IMR-90 (cell line): ENCODE measurements at regions not wholly inside any gene's neighbourhood (a gene's known extent, or its start where the extent isn't known, plus 50 kb on each side); places are given as distances from the start of the nearest gene placed in this dataset.

Experiments used
- ATAC-seq: fragments of 200-7000 bp; cut with Tn5 transposase; 2 replicates; pipeline ENCODE4 v1.9.1; 2020; ENCODE audit warnings: low read depth, mild to moderate bottlenecking, moderate library complexity
- BruUV-seq: library from RNA; stranded (reverse); fragments of 400-500 nt; replicated peaks from 2 replicates; lab custom pipeline; 2021; lab: Mats Ljungman, UMichigan
- CTCF ChIA-PET: fragments of 300-600 bp; formaldehyde crosslinking; extraction: SDS; loops from one replicate; lab custom pipeline; 2021; ENCODE audit warnings: antibody characterized with exemption; lab: Yijun Ruan, JAX
- POLR2A ChIA-PET: fragments of 300-600 bp; sonication (Branson Sonifier 250); formaldehyde crosslinking; loops from one replicate; lab custom pipeline; 2022; ENCODE audit warnings: antibody characterized with exemption; ENCODE audit not compliant: unreplicated experiment; lab: Charles Lee
- DNase-seq: peaks from one replicate; pipeline ENCODE4 v3.0.0; 2013
- H2AFZ ChIP-seq: replicated peaks from 2 replicates; pipeline ENCODE3; 2013; ENCODE audit warnings: low read length, mild to moderate bottlenecking; ENCODE audit not compliant: poor library complexity
- H2AK5ac ChIP-seq: 2 replicates; pipeline ENCODE4 v1.6.1; 2013; ENCODE audit warnings: low read depth, low read length, inconsistent platforms
- H2AK9ac ChIP-seq: replicated peaks from 2 replicates; pipeline ENCODE3; 2013; ENCODE audit warnings: mild to moderate bottlenecking, low read depth, low read length, moderate library complexity; ENCODE audit not compliant: poor library complexity
- H2BK120ac ChIP-seq: 2 replicates; pipeline ENCODE4 v1.6.1; 2013; ENCODE audit warnings: low read depth, low read length, inconsistent platforms
- H2BK15ac ChIP-seq: 3 replicates; pipeline ENCODE4 v1.6.1; 2013; ENCODE audit warnings: low read depth, low read length, inconsistent platforms
- H2BK20ac ChIP-seq: 2 replicates; pipeline ENCODE4 v1.6.1; 2013; ENCODE audit warnings: low read depth, mild to moderate bottlenecking, inconsistent platforms, low read length, moderate library complexity
- H2BK5ac ChIP-seq: 2 replicates; pipeline ENCODE4 v1.6.1; 2013; ENCODE audit warnings: mild to moderate bottlenecking, low read depth, low read length, inconsistent platforms; ENCODE audit not compliant: poor library complexity, severe bottlenecking
- H3K14ac ChIP-seq: replicated peaks from 2 replicates; pipeline ENCODE4 v1.6.1; 2013; ENCODE audit warnings: low read depth, low read length, inconsistent platforms
- H3K18ac ChIP-seq: 2 replicates; pipeline ENCODE4 v1.6.1; 2013; ENCODE audit warnings: low read depth, low read length, control low read depth
- H3K23ac ChIP-seq: 2 replicates; pipeline ENCODE4 v1.6.1; 2013; ENCODE audit warnings: low read depth, low read length, inconsistent platforms
- H3K27ac ChIP-seq: 2 replicates; pipeline ENCODE4 v1.5.1; 2013; ENCODE audit warnings: mild to moderate bottlenecking, control low read depth, low read length; ENCODE audit not compliant: insufficient read depth
- H3K27me3 ChIP-seq: 2 replicates; pipeline ENCODE4 v1.6.1; 2013; ENCODE audit warnings: low read length; ENCODE audit not compliant: control insufficient read depth, insufficient read depth
- H3K36me3 ChIP-seq: 2 replicates; pipeline ENCODE4 v1.6.1; 2013; ENCODE audit warnings: low read length, mixed read lengths; ENCODE audit not compliant: control insufficient read depth, insufficient read depth
- H3K4ac ChIP-seq: 2 replicates; pipeline ENCODE4 v1.6.1; 2013; ENCODE audit warnings: low read depth, low read length, inconsistent platforms
- H3K4me1 ChIP-seq: 2 replicates; pipeline ENCODE4 v1.6.1; 2013; ENCODE audit warnings: low read length, mixed read lengths; ENCODE audit not compliant: control insufficient read depth, insufficient read depth
- H3K4me2 ChIP-seq: 2 replicates; pipeline ENCODE4 v1.6.1; 2013; ENCODE audit warnings: low read depth, mild to moderate bottlenecking, control low read depth, low read length, moderate library complexity
- H3K4me3 ChIP-seq: 2 replicates; pipeline ENCODE4 v1.5.1; 2013; ENCODE audit warnings: low read depth, mild to moderate bottlenecking, control low read depth, low read length, moderate library complexity; ENCODE audit not compliant: insufficient read depth
- H3K56ac ChIP-seq: 2 replicates; pipeline ENCODE4 v1.6.1; 2013; ENCODE audit warnings: low read length, inconsistent platforms; ENCODE audit not compliant: insufficient read depth; ENCODE audit errors: extremely low read depth
- H3K79me1 ChIP-seq, 2 experiments: 2 replicates each; pipeline ENCODE4 v1.6.1; 2013; ENCODE audit warnings: low read length in 2 of 2, inconsistent platforms in 1 of 2, low read depth in 1 of 2
- H3K9ac ChIP-seq: 2 replicates; pipeline ENCODE4 v1.6.1; 2013; ENCODE audit warnings: low read depth, low read length, control low read depth
- H3K9me1 ChIP-seq: 2 replicates; pipeline ENCODE4 v1.6.1; 2013; ENCODE audit warnings: low read length, inconsistent platforms; ENCODE audit not compliant: insufficient read depth
- H3K9me3 ChIP-seq: 2 replicates; pipeline ENCODE4 v1.6.1; 2013; ENCODE audit warnings: low read length; ENCODE audit not compliant: control insufficient read depth, insufficient read depth
- H4K20me1 ChIP-seq: 2 replicates; pipeline ENCODE4 v1.6.1; 2013; ENCODE audit warnings: low read length, inconsistent platforms; ENCODE audit not compliant: insufficient read depth
- H4K5ac ChIP-seq: 2 replicates; pipeline ENCODE4 v1.6.1; 2013; ENCODE audit warnings: mild to moderate bottlenecking, low read depth, low read length, control low read depth
- H4K8ac ChIP-seq, 2 experiments: 2 replicates each; pipeline ENCODE4 v1.6.1; 2013; ENCODE audit warnings: low read depth in 2 of 2, low read length in 2 of 2, control low read depth in 1 of 2, inconsistent platforms in 1 of 2
- H4K91ac ChIP-seq: 2 replicates; pipeline ENCODE4 v1.6.1; 2013; ENCODE audit warnings: low read depth, low read length, inconsistent platforms; ENCODE audit not compliant: insufficient read depth
- BHLHE40 ChIP-seq: fragments of 150-350 bp; IDR thresholded peaks from 2 replicates; pipeline ENCODE4 v1.6.1; 2016; ENCODE audit warnings: mild to moderate bottlenecking, low read depth, low read length
- CEBPB ChIP-seq: IDR thresholded peaks from 2 replicates; pipeline ENCODE4 v1.6.1; 2012; ENCODE audit warnings: low read depth, low read length, improper control_type of control experiment
- CHD1 ChIP-seq: IDR thresholded peaks from 2 replicates; pipeline ENCODE4 v1.6.1; 2012; ENCODE audit warnings: low read depth, low read length, improper control_type of control experiment
- CTCF ChIP-seq: conservative IDR thresholded peaks from 2 replicates; pipeline ENCODE4 v1.5.1; 2012; ENCODE audit warnings: mild to moderate bottlenecking, low read depth, low read length, improper control_type of control experiment
- ELK1 ChIP-seq: fragments of 150-350 bp; IDR thresholded peaks from 2 replicates; pipeline ENCODE4 v1.6.1; 2016; ENCODE audit warnings: low read depth, mild to moderate bottlenecking, low read length, moderate library complexity, borderline replicate concordance
- FOS ChIP-seq: fragments of 150-350 bp; IDR thresholded peaks from 2 replicates; pipeline ENCODE4 v1.6.1; 2016; ENCODE audit warnings: low read depth, low read length
- MAFK ChIP-seq: IDR thresholded peaks from 2 replicates; pipeline ENCODE4 v1.6.1; 2012; ENCODE audit warnings: low read depth, low read length, improper control_type of control experiment
- MAZ ChIP-seq: IDR thresholded peaks from 2 replicates; pipeline ENCODE4 v1.6.1; 2012; ENCODE audit warnings: low read depth, mild to moderate bottlenecking, low read length, improper control_type of control experiment, moderate library complexity, borderline replicate concordance
- MXI1 ChIP-seq: IDR thresholded peaks from 2 replicates; pipeline ENCODE4 v1.6.1; 2012; ENCODE audit warnings: low read depth, mild to moderate bottlenecking, low read length, moderate library complexity, borderline replicate concordance
- NFE2L2 ChIP-seq: fragments of 150-350 bp; IDR thresholded peaks from 2 replicates; pipeline ENCODE4 v1.6.1; 2016; ENCODE audit warnings: low read depth, mild to moderate bottlenecking, low read length
- POLR2A ChIP-seq: IDR thresholded peaks from 2 replicates; pipeline ENCODE4 v1.6.1; 2012; ENCODE audit warnings: mild to moderate bottlenecking, low read depth, low read length
- RAD21 ChIP-seq: IDR thresholded peaks from 2 replicates; pipeline ENCODE4 v1.6.1; 2012; ENCODE audit warnings: low read length, improper control_type of control experiment
- RCOR1 ChIP-seq: IDR thresholded peaks from 2 replicates; pipeline ENCODE4 v1.6.1; 2012; ENCODE audit warnings: mild to moderate bottlenecking, low read length, improper control_type of control experiment; ENCODE audit not compliant: insufficient replicate concordance
- RFX5 ChIP-seq: IDR thresholded peaks from 2 replicates; pipeline ENCODE4 v1.8.0; 2012; ENCODE audit warnings: low read depth, mild to moderate bottlenecking, low read length, moderate library complexity
- SMC3 ChIP-seq: fragments of 150-350 bp; IDR thresholded peaks from 2 replicates; pipeline ENCODE4 v1.6.1; 2016; ENCODE audit warnings: low read depth, mild to moderate bottlenecking, antibody characterized with exemption, low read length, moderate library complexity
- USF2 ChIP-seq: fragments of 150-350 bp; IDR thresholded peaks from 2 replicates; pipeline ENCODE4 v1.6.1; 2017; ENCODE audit warnings: mild to moderate bottlenecking, antibody characterized with exemption, low read length, low read depth
- WGBS, 2 experiments: methylation state at CpG; one replicate each; pipeline versions ENCODE4 v1.1.5 to v1.1.7; 2013; ENCODE audit warnings: missing lambda C conversion rate in 2 of 2; ENCODE audit not compliant: insufficient read length in 1 of 2; ENCODE audit errors: extremely low coverage in 2 of 2; 5-methylcytosine and 5-hydroxymethylcytosine counted together
- dilution Hi-C: fragments of 300-500 bp; cut with HindIII; formaldehyde crosslinking; loops from one replicate; pipeline ENCODE4 v1.14.3; 2018; ENCODE audit warnings: low sequenced_read_pairs; ENCODE audit not compliant: unreplicated experiment
- in situ Hi-C: fragments of 300-500 bp; cut with MboI; formaldehyde crosslinking; loops from 3 replicates; pipeline ENCODE4 v1.14.3; 2019; ENCODE audit warnings: low sequenced_read_pairs, inconsistent platforms, mixed read lengths
- intact Hi-C: fragments of 100-400 bp; cut with micrococcal nuclease; formaldehyde crosslinking; loops from 2 replicates; pipeline ENCODE4 v1.10.0; 2022

- H4K91ac ChIP-seq: no peak overlapping the region
- no peak overlapping the region for H2BK15ac ChIP-seq
- dilution Hi-C loops (no loop called here), intact Hi-C loops (no loop called here), in situ Hi-C loops (no loop called here)
- no peak overlapping the region for H3K4ac ChIP-seq
- H3K14ac ChIP-seq: no peak overlapping the region
- no peak overlapping the region for H2AK5ac ChIP-seq
- no peak overlapping the region for H3K56ac ChIP-seq
- no peak overlapping the region for H3K27ac ChIP-seq
- H4K8ac ChIP-seq: no peak overlapping the region
- no peaks in the 10 kb centered on the region for H3K79me1 ChIP-seq
- H3K4me3 ChIP-seq: no peak overlapping the region
- CTCF ChIA-PET: no interaction called here
- POLR2A ChIA-PET: no interaction called here
- WGBS, 2 experiments: no CpG with 5 or more reads among the region's 1 CpG
- no peak overlapping the region for H2BK20ac ChIP-seq
- H3K23ac ChIP-seq: no peak overlapping the region
- H3K9ac ChIP-seq: no peak overlapping the region
- no peak overlapping the region for H2AK9ac ChIP-seq
- H3K9me3 ChIP-seq: no peaks in the 10 kb centered on the region
- BruUV-seq: no TSS peak
- no peaks in the 10 kb centered on the region for H3K27me3 ChIP-seq
- H4K20me1 ChIP-seq: no peaks in the 10 kb centered on the region
- ATAC-seq (no peak), DNase-seq (no peak)
- no peak overlapping the region for H2AFZ ChIP-seq
- H3K36me3 ChIP-seq: no peaks in the 10 kb centered on the region
- H2BK120ac ChIP-seq: no peak overlapping the region
- H3K4me1 ChIP-seq: no peaks in the 10 kb centered on the region
- H3K9me1 ChIP-seq: no peaks in the 10 kb centered on the region
- H4K5ac ChIP-seq: no peak overlapping the region
- H3K4me2 ChIP-seq: no peak overlapping the region
- H2BK5ac ChIP-seq: no peak overlapping the region
- H3K18ac ChIP-seq: no peak overlapping the region
- TF ChIP-seq MAZ: no peak
- no peak for TF ChIP-seq FOS
- no peak for TF ChIP-seq CTCF
- TF ChIP-seq RAD21: no peak
- no peak for TF ChIP-seq USF2
- no peak for TF ChIP-seq RCOR1
- no peak for TF ChIP-seq SMC3
- TF ChIP-seq ELK1: no peak
- no peak for TF ChIP-seq CEBPB
- TF ChIP-seq BHLHE40: no peak
- no peak for TF ChIP-seq RFX5
- TF ChIP-seq MXI1: no peak
- no peak for TF ChIP-seq MAFK
- TF ChIP-seq CHD1: no peak
- TF ChIP-seq POLR2A: no peak
- no peak for TF ChIP-seq NFE2L2
Measured at GRCh38 chr18:41569867-41570266, 385.2 kb upstream of the PIK3C3 start.
